Activated CD8-positive, alpha-beta memory T cell treated with anti-CD3 and anti-CD28 coated beads for 1 hour (primary cell): ENCODE measurements at regions not wholly inside any gene's neighbourhood (a gene's known extent, or its start where the extent isn't known, plus 50 kb on each side); places are given as distances from the start of the nearest gene placed in this dataset.
"Not testable (repeated sequence)": the region's sequence is repeated elsewhere in the genome, so short reads cannot be mapped to it uniquely, and the experiment has no call there.

Experiments
- DNase-seq, 2 donors: peaks; one replicate each; pipeline ENCODE4 v3.0.0-alpha.2; 2020; ENCODE audit warnings: low read depth in 1 of 2; ENCODE audit errors: extremely low read depth in 1 of 2

DNA sequence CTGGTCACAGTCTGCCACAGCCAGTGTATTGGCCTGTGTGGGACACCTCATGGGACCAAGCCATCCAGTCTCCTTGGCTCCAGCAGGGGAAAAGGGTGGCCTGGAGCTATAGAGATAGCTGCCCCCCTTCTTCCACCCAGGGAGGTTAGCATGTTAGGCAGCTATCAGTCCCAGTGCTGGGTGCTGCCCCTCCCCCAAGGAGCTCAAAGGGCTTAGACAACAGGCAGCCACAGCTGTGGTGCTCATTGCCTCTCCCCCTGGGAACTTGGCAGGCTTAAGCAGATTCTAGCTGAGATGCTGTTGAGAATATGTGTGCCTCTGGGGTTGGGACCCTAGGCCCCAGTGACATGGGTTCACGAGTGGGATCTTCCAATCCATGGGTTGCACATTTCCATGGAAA is 226.0 kb upstream of the PTGER4 start:
- no peak for DNase-seq

DNA sequence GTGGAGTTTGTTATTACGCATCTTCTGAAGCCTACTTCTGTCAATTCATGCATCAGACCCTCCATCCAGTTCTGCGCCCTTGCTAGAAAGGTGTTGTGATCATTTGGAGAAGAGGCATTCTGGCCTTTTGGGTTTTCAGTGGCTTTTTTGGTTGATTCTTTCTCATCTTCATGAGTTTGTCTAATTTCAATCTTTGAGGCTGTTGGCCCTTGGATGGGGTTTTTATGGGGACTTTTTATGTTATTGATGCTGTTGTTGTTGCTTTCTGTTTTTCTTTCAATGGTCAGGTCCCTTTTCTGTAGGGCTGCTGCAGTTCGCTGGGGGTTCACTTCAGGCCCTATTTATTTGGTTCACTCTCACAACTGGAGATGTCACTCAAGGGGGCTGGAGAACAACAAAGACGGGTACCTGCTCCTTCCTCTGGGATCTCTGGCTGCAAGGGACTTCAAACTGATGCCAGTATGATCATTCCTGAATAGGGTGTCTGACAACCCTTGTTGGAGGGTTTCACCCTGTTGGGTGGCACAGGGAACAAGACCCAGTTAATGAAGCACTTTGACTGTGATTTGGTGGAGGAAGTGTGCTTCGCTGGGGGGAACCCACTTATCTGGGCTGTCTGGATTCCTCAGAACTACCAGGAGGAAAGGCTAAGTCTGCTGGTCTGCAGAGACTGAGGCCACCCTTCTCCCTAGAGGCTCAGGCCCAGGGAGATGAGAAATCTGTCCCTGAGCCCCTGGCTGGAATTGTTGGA is 226.7 kb upstream of the PTGER4 start:
- DNase-seq = no peak

DNA sequence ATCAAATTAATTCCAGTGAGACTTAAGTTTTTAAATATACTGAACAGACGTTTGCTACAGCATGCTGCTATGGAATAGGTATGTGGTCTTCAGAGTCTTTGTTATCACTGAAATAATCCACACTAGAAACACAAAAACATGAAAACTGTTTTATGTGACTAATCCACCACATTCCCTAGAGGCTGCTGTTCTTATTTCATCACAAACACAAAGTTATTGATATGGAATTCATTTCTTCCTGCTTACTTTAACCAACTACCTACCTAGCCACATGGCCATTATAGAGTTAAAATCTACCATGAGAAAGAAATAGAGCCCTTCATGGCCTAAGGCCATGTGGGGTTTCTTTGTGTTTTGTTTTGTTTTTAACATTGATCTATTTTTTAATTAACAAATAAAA is 232.3 kb upstream of the PTGER4 start:
- no peak for DNase-seq

GRCh38 chr5:40446910-40447309 is 232.8 kb upstream of the PTGER4 start:
- no peak for DNase-seq

- no peak for DNase-seq
Measured at GRCh38 chr5:40442346-40442745, 237.4 kb upstream of the PTGER4 start.

- DNase-seq = no peak
Measured at GRCh38 chr5:40441733-40442132, 238.0 kb upstream of the PTGER4 start.

- no peak for DNase-seq
Measured at GRCh38 chr5:40440746-40441145, 239.0 kb upstream of the PTGER4 start.

DNA sequence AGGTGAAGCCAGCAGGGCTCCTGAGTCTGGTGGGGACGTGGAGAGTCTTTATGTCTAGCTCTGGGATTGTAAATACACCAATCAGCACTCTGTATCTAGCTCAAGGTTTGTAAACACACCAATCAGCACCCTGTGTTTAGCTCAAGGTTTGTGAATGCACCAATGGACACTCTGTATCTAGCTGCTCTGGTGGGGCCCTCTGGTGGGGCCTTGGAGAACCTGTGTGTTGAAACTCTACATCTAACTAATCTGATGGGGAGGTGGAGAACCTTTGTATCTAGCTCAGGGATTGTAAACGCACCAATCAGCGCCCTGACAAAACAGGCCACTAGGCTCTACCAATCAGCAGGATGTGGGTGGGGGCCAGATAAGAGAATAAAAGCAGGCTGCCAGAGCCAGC is 240.6 kb upstream of the PTGER4 start:
- not testable (repeated sequence) for DNase-seq

DNA sequence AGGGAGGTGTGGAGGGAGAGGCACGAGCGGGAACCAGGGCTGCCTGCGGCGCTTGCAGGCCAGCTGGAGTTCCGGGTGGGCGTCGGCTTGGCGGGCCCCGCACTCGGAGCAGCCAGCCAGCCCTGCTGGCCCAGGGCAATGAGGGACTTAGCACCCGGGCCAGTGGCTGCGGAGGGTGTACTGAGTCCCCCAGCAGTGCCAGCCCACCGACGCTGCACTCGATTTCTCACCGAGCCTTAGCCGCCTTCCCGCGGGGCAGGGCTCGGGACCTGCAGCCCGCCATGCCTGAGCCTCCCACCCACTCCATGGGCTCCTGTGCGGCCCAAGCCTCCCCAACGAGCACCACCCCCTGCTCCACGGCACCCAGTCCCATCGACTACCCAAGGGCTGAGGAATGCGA is 241.1 kb upstream of the PTGER4 start:
- DNase-seq = not testable (repeated sequence)

DNA sequence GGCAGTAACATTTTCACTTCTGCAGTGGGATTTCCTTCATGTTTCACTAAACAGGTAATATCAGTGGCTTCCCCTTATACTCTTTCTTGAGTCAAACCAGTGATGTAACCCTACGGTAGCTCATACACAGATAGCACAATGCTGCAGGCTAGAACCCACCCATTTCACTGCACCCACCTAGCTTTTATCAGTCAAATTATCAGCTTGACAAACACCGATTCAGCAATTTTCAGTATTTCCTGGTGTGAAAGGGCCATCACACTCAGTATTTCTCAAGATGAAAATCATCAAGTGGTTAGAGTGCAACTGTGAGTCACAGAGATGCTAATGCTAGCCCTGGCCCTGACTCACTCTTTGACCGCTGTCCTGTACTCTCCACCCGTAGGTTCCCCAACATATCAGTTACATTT is 242.3 kb upstream of the PTGER4 start:
- DNase-seq = no peak

DNA sequence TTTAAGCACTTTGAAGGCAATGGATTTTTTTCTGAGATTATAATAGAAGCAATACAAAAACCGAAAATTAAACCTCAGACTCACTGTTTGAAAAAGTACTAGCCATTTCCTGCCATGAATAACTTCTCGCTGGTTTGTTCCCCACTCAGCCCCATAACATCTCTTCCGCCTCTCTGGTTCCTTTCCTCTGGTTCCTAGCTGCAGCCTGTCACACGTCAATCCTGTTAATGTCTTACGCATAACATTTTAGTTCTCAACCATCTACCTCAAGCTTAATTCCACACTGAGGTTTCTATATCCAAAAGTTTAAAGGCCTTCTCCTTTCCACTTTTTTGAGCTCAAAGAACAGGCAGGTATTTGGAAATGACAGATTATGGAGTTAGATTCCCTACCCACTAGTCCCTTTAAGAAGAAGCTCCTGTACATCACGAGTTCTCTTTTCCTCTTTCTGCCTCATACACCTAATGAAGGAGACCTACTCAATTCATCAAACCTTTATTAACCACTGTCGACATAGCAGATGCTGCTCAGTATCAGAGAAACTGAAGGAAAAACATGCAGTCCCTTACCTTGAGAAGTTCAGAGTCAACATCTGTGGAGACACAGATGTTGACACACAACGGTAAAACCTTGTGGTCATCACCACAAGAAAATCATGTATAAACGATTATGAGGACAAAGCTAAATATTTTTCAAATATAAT is 243.0 kb upstream of the PTGER4 start:
- DNase-seq = no peak

GRCh38 chr5:40435706-40436105 is 244.0 kb upstream of the PTGER4 start:
- DNase-seq = not testable (repeated sequence)

DNA sequence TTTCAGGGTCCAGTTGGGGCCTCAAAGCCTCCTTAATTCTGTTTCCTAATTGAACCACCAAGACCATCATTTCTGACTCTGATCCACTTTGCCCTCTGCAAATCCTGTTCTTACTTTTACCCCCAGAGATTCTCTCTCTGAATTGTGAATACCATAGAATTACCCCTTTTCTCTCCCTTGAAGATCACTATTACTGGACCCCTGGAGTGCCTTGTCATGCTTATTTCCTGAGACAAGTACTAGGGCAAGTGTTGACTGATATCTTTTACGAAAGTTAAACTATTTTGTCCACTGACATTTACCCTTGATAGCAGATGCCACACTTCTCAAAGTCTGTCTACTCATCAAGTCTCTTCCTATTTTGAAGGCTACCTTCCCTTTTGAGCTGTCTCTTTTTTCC is 246.9 kb upstream of the PTGER4 start:
- DNase-seq = no peak

DNA sequence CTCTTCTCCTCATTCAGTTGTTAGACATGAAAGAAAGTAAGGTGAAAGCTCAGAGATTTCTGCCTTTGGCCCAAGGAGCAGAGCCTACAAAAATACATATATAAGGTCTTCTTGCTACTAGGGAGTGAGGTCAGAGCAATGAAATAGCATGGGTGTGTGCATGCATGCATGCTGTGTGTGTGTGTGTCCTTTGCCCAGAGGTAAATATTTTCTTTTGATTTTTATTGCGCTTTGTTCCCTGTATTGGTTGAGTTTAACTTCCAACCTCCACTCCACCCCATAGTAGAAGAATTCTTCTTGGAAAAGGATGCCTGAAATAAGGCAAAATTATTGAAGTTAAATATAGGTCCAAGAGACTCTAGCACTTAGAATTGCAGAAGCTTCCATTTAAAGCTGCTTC is 248.0 kb upstream of the PTGER4 start:
- no peak for DNase-seq

- DNase-seq = no peak
Measured at GRCh38 chr5:40430101-40430710, 249.5 kb upstream of the PTGER4 start.

DNA sequence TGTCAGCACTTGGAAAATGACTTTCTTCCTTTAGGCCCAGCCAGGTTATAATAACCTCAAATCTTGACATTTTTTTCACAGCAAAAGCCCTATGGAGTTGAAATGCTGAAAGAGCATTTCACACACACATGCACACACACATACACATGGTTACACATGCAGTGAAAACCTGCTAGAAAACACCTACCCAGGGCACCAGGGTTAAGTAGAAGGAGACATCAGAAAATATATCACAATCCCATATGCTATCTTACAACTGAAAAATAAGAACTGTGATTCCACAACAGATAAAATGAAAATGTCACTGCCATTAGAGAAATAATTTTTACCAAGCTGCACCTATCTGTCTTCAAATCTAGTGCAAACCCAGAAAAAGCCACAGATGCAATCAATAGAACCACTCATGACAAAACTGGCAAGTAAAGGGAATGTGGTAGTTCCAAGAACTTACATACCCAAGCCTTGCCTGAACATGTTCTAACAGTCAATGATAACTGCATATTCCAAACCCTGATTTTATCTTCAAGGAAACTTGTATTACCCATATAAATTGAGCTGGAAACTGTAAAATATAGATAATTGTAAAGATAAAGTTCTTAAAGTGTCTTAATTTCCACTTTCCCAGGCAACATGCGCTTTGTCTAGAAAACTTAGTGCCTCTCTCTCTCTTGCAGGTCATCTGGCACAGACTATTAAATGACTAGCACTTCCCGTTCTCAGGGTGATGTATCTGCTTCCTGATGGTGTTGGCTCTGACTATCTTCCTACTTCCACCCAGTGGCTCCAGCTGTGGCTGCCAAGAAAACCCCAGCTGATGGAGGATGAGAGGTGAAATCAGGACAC is 250.2 kb upstream of the PTGER4 start:
- no peak for DNase-seq

- DNase-seq = no peak
Measured at GRCh38 chr5:40428815-40429214, 250.9 kb upstream of the PTGER4 start.

DNA sequence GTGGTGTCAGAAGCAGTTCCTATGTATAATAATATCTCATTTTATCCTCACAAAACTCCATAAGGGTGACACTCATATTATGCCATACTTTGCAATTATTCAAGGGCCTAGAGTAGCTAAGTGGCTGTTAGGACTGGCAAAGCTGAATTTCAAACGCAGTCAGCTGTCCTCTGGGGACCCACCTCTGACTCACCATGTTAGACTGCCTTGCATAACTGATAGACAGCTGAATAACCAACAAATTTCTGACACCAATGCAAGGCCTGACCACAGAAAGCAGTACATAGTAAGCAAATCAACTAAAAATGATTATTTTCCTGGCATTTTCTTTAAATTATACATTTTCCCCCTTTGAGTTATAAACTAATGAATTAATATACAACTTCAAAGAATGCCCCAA is 251.6 kb upstream of the PTGER4 start:
- DNase-seq = no peak

DNA sequence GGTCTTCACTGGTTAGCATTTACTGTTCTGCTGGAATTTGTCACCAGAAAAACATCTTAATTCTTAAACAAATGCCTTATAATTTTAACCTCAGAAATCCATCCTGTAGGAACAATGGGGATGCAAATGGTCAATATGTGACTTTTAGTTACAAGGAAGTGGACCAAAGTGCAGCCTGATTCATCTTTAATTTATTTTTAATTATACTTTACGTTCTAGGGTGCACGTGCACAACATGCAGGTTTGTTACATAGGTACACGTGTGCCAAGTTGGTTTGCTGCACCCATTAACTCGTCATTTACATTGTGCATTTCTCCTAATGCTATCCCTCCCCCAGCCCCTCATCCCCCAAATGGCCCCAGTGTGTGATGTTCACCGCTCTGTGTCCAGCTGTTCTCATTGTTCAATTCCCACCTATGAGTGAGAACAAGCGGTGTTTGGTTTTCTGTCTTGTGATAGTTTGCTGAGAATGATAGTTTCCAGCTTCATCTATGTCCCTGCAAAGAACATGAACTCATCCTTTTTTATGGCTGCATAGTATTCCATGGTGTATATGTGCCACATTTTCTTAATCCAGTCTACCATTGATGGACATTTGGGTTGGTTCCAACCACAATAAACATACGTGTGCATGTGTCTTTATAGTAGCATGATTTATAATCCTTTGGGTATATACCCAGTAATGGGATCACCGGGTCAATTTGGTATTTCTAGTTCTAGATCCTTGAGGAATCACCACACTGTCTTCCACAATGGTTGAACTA is 262.5 kb upstream of the PTGER4 start:
- DNase-seq = not testable (repeated sequence)

DNA sequence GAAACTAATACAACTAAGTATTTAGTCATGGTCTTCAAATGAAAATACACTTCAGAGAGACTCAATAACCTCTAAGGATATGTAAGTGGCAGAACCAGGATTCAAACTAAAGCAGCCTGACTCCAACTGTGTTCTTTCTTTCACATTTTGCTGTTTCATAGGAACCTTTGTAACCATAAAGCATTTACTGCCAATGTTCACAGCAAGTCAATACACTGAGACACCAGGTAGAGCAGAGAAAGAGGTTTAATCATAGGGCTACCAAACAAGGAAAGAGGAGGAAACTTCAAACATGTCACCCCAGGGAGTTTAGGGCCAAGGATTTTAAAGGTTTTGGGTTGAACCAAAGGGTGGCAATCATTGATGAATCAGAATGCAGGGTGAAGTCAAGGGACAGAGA is 263.1 kb upstream of the PTGER4 start:
- no peak for DNase-seq
